Activated CD4-positive, alpha-beta T cell treated with anti-CD3 and anti-CD28 coated beads, Interleukin-2, amount 50 U/mL, for 1 hour (primary cell): ENCODE measurements at regions not wholly inside any gene's neighbourhood (a gene's known extent, or its start where the extent isn't known, plus 50 kb on each side); places are given as distances from the start of the nearest gene placed in this dataset.
"Not testable (repeated sequence)": the region's sequence is repeated elsewhere in the genome, so short reads cannot be mapped to it uniquely, and the experiment has no call there.

Experiments
- DNase-seq: peaks from one replicate; pipeline ENCODE4 v3.0.0-alpha.2; 2020

DNA sequence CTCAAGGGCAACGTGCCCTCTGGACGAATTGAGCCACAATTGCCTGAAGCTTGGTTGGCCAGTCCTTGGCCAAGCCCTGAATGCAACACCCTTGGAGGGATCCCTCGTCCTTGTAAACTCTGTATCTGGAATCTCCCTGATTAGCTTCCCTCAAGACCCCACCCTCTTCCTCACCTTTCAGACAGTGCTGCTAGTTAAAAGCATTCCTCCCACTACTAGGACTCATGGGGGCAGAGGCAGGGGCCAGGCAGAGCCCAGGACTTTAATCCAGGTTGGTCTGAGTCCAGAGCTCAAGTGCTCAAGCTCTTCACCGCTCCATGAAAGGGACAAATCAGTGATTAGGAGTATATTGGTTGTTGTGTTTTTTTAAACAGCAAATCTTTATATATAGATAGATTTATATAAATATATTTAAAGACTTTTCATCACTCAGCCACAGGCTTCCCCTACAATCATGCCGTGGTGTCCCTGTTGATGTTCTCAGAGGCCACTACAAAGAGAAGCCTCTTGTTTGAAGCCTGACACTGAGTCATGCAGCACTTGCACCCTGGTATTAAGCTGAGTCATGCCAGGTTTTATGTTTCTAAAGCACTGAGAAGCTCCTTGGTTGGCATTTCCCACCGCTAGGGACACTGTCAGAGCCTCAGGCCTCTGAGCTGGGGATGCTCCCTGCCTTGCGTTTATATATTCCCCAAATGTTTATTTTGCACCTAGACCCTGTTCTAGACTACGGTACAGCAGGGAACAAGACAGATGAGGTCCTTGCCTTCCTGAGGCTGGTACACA lies 53.8 kb upstream of the GSC start:
- DNase-seq, result no peak

DNA sequence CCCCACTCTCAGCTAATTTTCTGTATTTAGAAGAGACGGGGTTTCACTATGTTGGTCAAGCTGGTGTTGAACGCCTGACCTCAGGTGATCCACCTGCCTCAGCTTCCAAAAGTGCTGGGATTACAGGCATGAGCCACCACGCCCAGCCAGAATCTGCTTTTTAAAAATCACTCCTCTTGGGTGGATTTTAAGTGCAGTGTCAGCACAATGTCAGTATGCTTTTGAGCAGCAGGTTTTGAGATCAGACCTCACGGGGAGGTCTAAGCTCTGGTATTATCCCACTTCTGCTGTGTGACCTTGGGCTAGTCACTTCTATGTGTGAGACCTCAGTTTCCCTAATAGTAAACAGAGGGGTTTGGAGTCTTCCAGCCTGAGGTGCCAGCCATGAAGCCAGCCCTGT lies 51.8 kb upstream of the GSC start:
- DNase-seq, result no peak

- not testable (repeated sequence) for DNase-seq
Measured at GRCh38 chr14:94820932-94821331, 51.0 kb upstream of the GSC start.
